PFSK-1 (cell line): ENCODE measurements at regions not wholly inside any gene's neighbourhood (a gene's known extent, or its start where the extent isn't known, plus 50 kb on each side); places are given as distances from the start of the nearest gene placed in this dataset.

Experiments used
- FOXP2 ChIP-seq: optimal IDR thresholded peaks from 2 replicates; pipeline ENCODE3; 2011; ENCODE audit warnings: borderline replicate concordance, control low read depth, inconsistent platforms; ENCODE audit not compliant: insufficient read depth; ENCODE audit errors: extremely low read length, extremely low read depth
- POLR2AphosphoS5 ChIP-seq: IDR thresholded peaks from 2 replicates; pipeline ENCODE4 v1.6.1; 2012; ENCODE audit warnings: low read depth, mild to moderate bottlenecking, control low read depth, low read length, moderate library complexity
- SIN3A ChIP-seq: IDR thresholded peaks from 2 replicates; pipeline ENCODE4 v1.6.1; 2012; ENCODE audit warnings: mild to moderate bottlenecking, low read length, moderate library complexity, borderline replicate concordance; ENCODE audit not compliant: insufficient read depth
- TAF1 ChIP-seq: IDR thresholded peaks from 2 replicates; pipeline ENCODE4 v1.6.1; 2012; ENCODE audit warnings: low read length, control low read depth, borderline replicate concordance; ENCODE audit not compliant: insufficient read depth
- TF ChIP-seq, protein P1 (sequence below), 2 experiments: IDR thresholded peaks; 2 replicates each; pipeline versions ENCODE4 v1.6.1 to v1.8.0; 2011 to 2012; ENCODE audit warnings: low read depth in 2 of 2, low read length in 2 of 2, control low read depth in 1 of 2, inconsistent platforms in 1 of 2, mild to moderate bottlenecking in 1 of 2, moderate library complexity in 1 of 2; ENCODE audit not compliant: insufficient read depth in 1 of 2

DNA sequence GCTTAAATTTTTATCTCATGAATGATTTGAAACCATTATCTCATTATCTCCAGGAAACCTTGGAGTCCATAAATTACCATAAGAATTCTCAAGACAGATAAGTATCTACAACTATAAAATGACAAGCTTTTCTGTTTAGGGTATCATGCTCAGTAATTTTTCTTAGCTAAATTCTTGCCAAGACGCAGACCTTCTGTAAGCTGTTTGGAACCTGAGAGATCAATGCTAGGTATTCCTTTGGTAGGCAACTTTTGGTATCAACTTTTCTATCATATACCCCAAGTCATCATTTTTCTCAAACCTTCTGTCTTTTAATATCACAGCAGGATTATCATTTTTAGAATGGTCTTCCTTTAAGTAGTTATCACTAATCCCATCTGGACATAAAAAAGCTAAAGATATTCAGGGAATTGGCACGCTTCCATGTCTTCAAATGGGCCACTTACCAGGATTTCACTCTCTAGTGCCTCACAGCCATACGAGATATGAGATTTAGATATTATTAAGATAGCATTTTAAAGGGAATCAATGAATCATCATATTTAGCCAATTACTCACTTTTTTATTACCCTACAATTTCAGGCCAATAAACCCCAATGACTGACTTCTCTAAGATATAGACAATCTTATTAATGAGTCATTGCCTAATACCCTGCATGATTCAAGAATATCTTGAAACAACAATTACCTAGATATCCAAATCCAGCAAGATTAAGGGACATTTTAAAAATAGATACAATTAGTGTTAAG is 544.1 kb downstream of the HTR7 start:
- TF ChIP-seq FOXP2: no peak
- TF ChIP-seq TAF1: no peak
- TF ChIP-seq, protein P1, sequence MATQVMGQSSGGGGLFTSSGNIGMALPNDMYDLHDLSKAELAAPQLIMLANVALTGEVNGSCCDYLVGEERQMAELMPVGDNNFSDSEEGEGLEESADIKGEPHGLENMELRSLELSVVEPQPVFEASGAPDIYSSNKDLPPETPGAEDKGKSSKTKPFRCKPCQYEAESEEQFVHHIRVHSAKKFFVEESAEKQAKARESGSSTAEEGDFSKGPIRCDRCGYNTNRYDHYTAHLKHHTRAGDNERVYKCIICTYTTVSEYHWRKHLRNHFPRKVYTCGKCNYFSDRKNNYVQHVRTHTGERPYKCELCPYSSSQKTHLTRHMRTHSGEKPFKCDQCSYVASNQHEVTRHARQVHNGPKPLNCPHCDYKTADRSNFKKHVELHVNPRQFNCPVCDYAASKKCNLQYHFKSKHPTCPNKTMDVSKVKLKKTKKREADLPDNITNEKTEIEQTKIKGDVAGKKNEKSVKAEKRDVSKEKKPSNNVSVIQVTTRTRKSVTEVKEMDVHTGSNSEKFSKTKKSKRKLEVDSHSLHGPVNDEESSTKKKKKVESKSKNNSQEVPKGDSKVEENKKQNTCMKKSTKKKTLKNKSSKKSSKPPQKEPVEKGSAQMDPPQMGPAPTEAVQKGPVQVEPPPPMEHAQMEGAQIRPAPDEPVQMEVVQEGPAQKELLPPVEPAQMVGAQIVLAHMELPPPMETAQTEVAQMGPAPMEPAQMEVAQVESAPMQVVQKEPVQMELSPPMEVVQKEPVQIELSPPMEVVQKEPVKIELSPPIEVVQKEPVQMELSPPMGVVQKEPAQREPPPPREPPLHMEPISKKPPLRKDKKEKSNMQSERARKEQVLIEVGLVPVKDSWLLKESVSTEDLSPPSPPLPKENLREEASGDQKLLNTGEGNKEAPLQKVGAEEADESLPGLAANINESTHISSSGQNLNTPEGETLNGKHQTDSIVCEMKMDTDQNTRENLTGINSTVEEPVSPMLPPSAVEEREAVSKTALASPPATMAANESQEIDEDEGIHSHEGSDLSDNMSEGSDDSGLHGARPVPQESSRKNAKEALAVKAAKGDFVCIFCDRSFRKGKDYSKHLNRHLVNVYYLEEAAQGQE (IDR thresholded peaks at IDR 0.05; ENCODE audit: insufficient read depth in 1 of 2, low read depth in 2 of 2, low read length in 2 of 2): no peak
- no peak for TF ChIP-seq SIN3A
- no peak for TF ChIP-seq POLR2AphosphoS5

DNA sequence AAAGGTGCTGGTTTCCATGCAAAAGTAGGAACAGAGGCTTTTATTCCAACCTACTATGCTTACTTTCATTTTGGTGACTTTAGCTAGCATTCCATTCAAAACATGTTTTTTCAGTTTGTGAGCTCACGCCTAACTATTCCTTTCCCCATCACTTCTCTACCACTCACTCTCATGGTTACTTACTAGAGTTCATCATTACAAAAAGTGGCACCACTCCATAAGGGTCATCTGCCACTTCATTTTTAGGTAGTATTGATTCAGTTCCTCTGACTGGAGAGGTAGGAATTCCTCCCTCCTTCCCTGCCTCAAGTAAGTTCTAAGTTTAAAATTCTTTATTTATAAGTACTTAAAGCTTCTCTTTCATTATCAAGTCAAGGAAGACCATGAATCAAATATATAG is 543.1 kb downstream of the HTR7 start:
- TF ChIP-seq POLR2AphosphoS5: no peak
- TF ChIP-seq, protein P1 (IDR thresholded peaks at IDR 0.05; ENCODE audit: insufficient read depth in 1 of 2, low read depth in 2 of 2, low read length in 2 of 2): no peak
- no peak for TF ChIP-seq TAF1
- no peak for TF ChIP-seq SIN3A
- TF ChIP-seq FOXP2: no peak

DNA sequence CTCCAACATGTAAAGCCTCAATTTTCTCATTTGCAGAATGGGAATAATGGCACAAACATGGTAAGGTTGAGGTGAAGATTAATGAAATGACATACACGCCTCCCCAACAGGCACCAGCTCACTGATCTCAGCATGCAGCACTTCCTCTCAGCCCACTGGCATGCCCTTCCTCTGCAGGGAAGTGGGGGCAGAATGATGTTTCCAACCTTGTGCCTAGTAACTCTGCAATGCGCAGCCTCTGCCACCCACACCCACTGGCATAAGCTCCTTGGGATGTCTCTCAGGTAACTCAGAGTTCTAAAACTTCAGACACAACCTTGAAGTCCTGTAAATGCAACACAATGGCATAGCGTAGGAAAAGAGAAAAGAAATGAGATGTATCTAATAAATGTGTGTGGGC is 540.7 kb downstream of the HTR7 start:
- no peak for TF ChIP-seq TAF1
- TF ChIP-seq, protein P1 (IDR thresholded peaks at IDR 0.05; ENCODE audit: insufficient read depth in 1 of 2, low read depth in 2 of 2, low read length in 2 of 2): no peak

DNA sequence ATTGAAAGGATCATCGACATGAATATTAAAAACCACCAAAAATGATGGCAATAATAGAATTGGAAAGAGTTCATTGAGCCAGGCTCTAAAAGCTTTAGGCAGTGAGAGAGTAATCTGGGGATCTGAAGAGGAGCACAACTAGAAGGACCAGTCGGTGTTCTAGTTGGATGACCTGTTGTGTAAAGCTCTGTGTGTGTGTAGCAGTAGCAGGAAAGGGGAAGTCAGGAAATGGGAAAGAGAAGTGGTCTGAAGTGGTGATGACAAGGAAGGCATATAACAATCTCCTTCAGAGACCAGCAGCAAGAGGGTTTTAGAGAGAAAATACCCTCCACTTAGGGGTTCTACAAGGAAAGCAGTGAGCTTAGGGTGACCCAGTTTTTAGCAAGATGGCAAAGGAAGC is 539.2 kb downstream of the HTR7 start:
- TF ChIP-seq POLR2AphosphoS5: no peak

DNA sequence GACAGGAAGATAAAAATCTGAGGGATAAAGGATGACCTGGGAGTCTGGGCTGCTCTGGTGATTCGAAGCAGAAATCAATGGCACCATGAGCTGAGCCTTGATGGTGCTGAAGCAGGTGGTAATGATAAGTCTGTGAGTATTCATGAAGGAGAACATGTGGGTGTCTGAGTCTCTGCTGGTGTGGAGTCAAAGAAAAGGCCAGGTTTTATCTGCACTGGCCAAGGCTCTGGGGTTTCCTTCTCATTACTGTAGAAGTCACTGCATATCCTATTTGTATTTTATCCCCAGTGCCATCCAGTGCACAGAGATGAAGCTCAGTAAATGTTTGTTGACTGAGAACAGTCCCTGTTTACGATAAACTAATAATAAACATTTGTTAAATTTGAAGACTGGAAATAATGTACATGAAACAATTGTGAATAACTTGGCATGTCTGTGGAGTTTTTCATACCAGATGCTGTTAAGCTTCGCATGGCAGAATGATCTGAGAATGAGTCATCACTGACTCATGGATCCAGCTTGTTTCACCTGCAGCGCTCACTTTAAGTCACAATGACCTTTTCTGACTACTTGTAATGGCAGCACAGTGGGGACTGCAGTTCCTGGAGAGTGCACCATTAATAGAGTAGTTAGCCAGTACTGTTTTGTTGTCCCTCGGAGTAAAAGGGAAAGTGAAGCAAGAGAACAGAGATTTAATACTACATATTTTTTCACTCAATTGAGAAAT is 538.5 kb downstream of the HTR7 start:
- TF ChIP-seq, protein P1 (IDR thresholded peaks at IDR 0.05; ENCODE audit: insufficient read depth in 1 of 2, low read depth in 2 of 2, low read length in 2 of 2): no peak
- TF ChIP-seq SIN3A: no peak
- TF ChIP-seq POLR2AphosphoS5: no peak
- no peak for TF ChIP-seq TAF1
- no peak for TF ChIP-seq FOXP2
